Activated gamma-delta T cell (primary cell): ENCODE measurements at regions not wholly inside any gene's neighbourhood (a gene's known extent, or its start where the extent isn't known, plus 50 kb on each side); places are given as distances from the start of the nearest gene placed in this dataset.
"Not testable (repeated sequence)": the region's sequence is repeated elsewhere in the genome, so short reads cannot be mapped to it uniquely, and the experiment has no call there.

Experiments used
- DNase-seq: peaks from one replicate; lab custom pipeline; 2025; lab: John Stamatoyannopoulos, UW

DNA sequence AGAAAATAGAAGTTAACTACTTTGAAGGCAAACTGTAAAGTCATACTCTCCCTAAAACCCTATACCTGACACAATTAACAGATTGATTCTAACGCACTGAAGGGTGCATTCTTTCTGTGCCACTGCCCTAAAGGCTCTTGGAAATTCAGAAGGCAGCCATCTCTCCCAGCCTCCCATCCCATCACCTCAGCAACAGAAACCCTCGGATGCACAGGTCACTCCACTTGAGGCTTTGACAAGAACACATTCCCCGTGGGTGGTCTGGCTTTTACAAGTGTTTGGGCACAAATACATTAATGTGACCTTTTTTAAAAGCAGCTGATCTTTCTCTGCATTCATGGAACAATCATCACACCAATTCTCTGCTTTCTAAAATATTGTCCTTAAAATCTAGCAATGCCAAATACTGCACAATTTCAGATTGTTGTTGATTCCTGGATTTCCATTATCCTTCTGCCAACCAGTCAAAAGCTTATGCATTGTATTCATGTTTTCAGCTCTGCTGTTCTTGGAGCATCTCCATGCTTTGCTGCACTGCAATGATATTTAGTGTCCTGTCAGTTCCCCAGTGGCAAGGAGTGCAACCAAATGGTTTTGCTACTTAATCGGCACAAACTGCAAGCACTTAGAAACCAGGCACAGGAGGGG, 175.6 kb downstream of the TMEM161B start:
- no peak for DNase-seq

DNA sequence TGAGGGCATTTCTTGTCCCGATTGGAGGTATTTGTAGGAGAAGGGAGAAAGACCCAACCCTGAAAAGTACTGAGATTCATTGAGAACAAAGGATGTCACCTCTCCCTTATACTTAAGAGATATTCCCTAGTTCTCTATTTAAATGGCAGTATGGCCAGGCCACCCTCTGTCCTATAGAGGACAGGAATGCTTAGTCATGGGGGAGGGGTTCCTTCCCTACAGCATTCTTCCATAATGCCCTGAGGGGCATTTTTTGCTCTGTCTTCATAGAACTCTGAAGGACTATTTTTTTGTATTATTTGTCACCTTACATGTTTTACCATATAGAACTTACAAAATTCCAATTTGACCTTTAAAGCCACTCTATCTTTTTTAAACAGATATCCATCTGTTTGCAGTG, 176.3 kb downstream of the TMEM161B start:
- no peak for DNase-seq

DNA sequence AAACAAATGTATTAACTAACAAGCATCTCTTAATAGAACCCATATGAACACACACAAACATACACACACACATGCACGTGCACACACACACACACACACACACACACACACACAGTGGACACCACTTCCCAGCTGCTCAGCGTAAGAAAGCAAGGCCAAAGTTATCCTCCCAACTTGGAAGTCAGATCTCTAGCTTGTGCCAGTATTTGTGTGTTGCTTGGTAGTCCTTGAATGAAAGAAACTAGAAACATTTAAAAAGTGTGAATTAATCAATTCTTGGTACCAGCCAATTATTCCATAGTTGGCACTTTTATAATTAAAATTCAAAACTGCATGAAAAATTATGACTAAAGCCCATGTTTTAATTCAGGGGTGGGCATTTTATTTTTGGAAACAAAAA, 178.1 kb downstream of the TMEM161B start:
- no peak for DNase-seq

DNA sequence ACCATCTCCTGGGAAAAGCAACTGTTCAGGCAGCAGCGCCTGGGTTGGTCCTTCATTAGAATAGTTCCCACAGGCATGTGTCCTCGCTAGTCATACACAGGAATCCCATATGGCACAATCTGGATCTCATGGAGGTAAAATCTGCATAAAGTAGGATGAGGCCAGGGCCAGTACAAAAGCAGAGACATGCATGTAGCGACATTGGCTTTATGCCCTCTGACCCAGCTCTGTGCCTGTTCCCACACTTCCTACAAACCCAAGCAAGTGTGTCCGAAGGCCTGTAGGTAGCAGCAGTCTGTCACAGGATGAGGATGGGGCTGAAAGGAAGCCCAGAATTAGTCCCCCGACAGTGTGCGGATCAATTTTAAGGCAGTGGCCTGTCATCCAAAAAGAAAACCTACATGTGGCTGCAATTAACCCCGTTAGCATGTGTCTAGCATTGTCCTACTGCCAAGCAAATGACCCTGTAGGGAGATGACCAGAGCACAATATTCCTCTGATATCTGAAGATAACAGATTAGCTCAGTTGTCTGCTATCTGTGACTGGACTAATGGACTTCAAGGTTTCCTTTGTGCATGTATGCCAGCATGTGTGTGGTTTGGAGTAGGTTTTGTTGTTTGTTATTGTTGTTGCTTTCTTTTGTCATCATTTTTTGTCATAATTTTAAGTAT, 178.8 kb downstream of the TMEM161B start:
- DNase-seq = no peak

DNA sequence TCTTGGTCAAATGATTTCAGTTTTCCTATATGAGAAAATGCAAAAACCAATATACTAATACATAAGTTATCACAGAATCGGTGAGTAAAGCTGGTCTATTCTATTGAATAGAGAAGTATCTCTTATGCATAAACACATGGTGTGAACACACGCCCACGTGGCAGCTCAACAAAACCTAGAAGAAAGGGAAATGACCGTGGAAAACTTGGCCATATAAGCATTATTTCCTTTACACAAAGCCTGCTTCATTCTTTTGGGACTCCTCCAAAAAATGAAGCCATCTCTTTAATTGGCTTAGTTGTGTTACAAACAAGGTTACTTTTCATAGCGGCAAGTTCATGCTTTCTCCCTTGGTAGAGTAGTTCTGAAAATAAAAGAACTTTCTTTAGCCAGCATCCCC, 183.2 kb downstream of the TMEM161B start:
- DNase-seq = no peak

DNA sequence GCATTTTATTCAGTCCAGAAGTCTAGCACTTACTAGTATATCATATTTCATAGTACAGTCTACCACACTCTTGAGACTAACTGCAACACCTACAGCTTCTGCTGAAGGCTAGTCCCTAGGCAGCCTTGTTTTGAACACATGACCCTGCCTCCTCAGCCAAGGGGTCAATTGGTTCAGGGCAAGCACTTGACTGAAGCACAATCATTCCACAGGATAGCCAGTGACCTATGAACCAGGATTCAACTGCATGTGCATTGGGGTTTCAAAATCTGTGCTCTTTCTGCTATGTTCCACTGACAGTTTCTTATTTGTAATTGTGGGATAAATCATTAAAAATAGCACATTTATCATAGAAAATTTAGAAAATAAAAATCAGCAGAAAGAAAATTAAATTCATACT, 186.8 kb downstream of the TMEM161B start:
- no peak for DNase-seq

DNA sequence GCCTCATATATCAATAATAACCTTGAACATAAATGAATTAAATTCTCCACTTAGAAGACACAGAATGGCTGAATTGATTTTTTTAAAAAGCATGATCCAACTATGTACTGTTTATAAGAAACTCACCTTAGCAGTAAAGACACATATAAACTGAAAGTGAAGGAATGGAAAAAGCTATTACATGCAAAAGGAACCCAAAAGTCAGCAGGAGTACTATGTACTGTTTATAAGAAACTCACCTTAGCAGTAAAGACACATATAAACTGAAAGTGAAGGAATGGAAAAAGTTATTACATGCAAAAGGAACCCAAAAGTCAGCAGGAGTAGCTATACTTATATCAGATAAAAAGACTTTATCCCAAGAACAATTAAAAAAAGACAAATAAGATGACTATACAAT, 204.8 kb downstream of the TMEM161B start:
- no peak for DNase-seq

DNA sequence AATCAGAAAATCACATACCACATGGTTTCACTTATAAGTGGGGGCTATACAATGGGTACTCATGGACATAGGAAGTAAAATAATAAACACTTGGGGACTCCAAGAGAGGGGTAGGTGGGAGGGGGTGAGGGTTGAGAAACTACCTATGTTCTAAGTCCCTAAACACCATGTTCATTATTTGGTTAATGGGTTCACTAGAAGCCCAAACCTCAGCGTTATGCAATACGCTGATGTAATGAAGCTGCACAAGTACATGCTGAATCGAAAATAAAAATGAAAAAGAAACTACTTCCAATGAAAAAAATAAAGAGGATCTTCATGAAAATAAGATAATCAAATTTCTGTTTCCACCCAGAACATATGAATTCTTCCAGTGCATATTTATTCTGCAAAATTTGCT, 208.5 kb downstream of the TMEM161B start:
- no peak for DNase-seq

DNA sequence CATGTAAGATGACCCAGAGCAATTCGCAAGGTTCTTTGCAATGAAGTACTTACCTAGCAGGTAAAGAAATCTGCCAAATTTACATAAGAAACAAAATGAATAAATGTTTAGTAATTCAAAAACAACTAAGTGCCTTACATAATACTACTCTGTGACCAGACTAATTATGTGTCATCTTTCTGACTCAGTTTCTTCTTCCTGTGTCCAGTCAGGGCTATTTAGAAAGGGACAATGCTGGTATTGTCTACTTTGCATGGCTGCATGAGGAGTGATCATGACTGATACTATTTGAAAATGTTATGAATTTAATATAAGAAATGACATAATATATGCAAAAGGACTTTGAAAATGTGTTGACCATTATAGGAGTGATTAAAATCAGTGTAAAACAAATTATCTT, 210.0 kb downstream of the TMEM161B start:
- DNase-seq = no peak

DNA sequence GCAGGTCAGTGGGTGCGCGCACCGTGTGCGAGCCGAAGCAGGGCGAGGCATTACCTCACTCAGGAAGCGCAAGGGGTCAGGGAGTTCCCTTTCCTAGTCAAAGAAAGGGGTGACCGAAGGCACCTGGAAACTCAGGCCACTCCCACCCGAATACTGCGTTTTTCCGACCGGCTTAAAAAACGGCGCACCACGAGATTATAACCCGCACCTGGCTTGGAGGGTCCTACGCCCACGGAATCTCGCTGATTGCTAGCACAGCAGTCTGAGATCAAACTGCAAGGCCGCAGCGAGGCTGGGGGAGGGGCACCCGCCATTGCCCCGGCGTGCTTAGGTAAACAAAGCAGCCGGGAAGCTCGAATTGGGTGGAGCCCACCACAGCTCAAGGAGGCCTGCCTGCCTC, 216.2 kb downstream of the TMEM161B start:
- not testable (repeated sequence) for DNase-seq

DNA sequence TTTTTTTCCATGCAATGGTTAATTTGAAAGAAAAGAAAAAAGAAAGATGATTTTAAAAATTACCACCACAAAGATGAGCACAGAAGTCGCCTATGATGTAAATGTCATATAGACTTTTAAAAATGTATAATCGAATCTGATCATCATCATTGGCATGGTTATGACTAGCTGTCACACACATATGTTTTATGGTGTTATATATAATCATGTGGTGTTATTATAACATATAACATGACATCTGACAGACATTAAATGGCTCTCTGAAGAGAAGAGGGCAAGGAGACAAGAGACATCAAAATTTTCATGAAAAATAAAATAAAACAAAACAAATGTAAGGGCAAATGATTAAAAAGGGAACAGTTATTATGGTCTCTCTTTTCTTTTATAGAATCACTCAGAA, 217.5 kb downstream of the TMEM161B start:
- no peak for DNase-seq

DNA sequence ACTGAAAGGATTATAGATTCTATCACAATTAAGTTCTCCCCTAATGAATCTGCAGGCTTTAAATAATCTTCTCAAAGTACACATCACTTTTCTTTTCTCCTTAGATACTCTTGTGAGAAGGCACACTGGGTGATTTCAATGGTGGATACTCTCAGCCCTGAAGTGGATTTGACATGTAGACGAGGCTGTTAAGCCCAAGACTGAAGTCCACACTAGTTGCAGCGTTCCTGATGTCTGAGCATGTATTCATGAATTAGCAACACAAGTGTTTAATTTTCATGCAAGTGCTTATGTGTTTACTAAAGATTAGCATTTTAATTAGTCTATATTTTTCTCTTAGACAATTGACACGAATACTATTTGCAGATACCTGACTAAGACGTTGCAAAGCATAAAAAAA, 218.9 kb downstream of the TMEM161B start:
- DNase-seq = no peak

DNA sequence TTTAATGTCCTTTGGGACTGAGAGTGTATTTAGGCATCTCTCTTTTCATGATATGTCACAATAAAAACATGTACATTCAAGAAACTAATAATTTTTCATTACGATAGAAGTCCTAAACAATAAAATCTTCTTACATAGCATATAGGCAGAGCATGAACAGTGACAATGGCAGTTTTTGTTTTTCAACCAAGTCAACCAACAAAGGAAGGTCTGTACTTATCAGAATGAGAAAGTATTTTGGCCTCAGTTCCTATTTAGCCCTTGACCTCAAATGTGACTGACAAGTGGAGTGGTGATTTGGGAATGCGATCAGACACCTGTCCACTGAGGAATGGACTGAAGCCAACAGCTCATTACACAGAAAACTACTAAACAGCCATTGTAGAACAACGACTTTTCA, 219.5 kb downstream of the TMEM161B start:
- DNase-seq = no peak

DNA sequence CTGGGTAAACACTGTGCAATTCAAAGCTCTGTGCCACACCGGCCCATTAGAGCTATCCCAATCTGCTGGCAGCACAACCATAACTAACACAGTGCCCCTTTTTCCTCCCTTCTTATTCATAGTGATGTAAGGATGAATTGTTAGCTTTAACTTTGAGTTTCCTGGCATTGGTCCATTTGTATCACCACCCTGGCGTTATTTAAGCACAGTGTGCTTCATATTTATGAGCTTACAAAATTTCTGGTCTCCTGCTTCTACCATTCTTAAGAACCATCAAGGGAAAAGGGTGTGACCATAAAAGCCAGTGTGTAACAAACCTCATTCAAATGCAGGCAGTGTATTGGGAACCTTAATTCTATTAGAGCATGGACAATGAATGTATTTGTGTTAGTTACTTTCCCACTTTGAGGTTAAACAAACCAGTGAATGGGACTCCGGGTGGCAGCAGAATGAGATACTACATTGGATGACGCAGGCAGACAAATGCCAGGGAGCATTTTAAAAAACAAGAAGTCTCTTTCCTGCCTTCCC, 222.6 kb downstream of the TMEM161B start:
- no peak for DNase-seq

DNA sequence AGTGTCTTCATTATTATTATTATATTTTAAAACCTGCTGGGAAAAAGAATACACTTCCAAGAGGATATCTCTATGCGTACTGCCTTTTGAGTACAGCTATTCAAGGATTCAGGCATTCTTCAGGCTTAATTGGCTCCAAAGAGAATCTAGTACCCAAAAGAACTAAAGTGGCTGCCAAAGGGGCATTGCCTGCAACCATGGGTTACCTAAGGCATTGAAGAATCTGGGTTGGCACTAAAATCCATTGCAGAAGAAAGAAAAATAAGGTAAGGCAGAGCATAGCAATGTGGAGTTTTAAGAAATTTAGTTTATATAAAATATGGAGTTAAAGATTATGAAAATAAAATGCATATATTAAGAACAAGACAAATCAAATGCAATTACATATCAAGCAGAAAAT, 223.5 kb downstream of the TMEM161B start:
- DNase-seq = no peak

DNA sequence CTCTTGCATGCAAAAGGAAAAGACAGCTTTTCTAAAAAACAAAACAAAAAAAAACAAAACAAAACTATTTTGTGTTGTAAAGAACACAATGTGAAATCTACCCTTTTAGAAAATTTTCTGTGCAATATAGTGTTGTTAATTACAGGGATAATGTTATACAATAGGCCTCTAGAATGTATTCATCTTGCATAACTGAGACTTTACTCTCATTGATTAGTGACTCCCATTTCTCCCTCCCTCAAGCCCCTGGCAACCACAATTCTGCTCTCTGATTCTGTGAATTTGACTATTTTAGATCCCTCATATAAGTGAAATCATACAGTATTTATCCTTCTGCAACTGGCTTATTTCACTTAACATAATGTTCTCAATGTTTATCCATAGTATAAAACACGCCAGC, 234.1 kb downstream of the TMEM161B start:
- no peak for DNase-seq

DNA sequence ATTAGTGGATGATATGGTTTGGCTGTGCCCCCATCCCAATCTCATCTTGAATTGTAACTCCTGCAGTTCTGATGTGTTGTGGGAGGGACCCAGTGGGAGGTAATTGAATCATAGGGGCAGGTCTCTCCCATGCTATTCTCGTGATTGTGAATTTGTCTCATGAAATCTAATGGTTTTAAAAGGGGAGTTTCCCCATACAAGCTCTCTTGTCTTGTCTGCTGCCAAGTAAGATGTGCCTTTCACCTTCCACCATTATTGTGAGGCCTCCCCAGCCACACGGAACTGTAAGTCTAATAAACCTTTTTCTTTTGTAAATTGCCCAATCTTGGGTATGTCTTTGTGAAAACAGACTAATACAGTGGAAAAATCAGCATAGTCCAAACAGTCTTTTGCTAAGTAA, 235.5 kb downstream of the TMEM161B start:
- no peak for DNase-seq

DNA sequence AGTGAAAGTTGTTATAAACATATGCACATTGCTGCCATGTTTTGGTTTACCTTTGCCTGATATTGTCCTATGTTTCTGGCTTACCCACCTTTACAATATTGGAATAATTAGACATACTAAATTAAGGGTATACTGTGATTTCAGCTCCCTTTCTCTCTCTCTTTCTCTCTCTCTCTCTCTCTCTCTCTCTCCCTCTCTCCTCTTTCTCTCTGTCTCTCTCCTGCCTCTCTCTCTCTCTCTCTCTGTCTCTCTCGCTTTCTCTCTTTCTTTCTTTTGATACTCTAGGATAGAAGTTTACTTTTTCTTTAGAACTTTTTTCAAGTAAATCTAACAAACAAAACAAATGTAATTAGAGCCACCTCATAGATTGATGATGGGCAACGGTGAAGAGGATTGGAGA, 239.6 kb downstream of the TMEM161B start:
- no peak for DNase-seq

DNA sequence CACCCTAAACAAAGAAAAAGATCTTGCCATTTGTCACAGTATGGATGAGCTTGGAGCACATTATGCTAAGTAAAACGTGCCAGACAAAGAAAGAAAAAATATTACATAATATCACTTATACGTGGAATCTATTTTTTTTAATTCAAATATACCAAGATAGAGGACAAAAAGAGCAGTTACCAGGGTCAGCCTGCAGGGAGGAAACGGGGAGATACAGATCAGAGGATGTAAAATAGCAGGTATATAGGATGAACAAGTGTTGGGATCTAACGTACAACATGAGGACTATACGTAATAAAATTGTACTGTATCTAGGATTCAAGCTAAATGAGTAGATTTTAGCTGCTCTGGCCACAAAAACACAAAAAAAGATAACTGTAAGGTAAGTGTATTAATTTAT, 247.5 kb downstream of the TMEM161B start:
- DNase-seq = no peak

DNA sequence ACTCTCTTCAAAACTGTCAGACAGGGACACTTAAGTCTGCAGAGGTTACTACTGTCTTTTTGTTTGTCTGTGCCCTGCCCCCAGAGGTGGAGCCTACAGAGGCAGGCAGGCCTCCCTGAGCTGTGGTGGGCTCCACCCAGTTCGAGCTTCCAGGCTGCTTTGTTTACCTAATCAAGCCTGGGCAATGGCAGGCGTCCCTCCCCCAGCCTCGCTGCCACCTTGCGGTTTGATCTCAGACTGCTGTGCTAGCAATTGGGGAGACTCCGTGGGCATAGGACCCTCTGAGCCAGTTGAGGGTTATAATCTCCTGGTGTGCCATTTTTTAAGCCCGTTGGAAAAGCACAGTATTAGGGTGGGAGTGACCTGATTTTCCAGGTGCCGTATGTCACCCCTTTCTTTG, 253.7 kb downstream of the TMEM161B start:
- not testable (repeated sequence) for DNase-seq

DNA sequence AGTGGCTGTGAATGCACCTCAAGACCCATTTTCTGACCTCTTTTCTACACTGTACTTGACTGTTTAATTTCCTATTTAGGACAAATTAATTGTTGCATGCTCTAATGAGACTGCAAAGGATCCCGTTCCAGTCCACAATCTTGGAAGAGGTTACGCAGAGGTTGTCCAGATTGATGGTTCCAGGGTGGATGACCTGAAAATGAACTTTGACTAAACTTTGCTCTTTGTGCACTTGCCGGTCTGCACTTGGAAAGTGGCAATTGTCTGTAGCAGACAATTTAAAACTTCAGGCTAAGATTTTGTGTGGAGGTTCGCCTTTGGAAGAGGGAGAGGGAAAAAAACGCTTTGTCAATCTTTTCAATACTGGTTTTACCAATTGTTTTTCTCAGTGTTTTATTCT, 267.8 kb downstream of the TMEM161B start:
- DNase-seq = no peak

DNA sequence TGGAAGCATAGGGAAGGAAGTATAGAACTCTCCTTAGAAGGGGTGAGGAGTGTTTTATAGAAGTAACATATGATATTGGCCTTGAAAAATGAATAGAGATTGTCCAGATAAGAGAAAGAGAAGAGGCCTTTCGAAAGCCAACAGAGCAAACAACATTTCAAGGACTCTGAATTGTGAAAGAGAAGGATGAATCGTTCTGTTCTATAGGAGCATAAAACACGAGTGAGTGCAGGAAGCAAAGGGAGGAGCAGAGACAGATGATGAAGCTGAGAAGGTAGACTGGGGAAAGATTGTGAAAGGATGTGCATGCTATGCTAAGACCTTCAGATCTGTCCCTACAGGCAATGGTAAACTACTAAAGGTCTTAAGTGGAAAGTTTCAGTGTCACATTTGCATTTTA, 271.0 kb downstream of the TMEM161B start:
- DNase-seq = no peak

DNA sequence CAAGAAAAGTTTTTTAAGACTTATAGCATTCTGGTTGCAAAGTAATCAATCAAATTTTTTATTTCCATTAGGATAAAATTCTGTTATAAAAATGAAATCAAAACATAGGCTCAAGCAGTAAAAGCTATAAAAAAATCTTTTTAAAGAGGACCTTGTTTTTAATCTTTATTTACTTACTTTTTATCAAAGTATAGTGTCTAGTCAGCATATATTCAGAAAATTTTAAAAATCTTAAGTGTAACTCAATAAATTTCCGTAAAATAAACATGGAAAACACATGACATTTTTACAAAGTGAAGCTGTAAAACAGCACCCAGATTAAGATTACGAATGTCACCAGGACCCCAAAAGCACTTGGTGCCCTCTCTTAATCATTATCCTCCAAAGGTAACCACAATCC, 302.4 kb downstream of the TMEM161B start:
- no peak for DNase-seq

DNA sequence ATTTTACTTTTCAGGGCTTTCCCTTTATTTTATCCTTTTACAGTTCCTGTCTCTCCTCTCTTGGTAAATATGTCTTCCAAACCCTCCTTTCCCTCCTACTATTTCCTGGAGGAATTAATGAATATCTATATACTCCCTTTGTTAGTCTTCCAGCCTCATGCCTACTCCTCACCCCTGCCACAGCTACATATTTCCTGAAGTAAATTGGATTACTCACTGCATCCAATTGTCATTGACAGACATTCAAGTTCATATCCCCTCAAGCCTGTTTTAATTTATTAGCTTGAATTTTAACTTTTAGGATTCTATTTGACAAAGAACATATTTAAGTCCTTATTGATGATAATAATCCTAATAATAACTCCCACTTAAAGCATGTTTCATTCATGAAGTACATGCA, 314.5 kb downstream of the TMEM161B start:
- DNase-seq = no peak
